Immature natural killer cell (primary cell): ENCODE measurements at regions not wholly inside any gene's neighbourhood (a gene's known extent, or its start where the extent isn't known, plus 50 kb on each side); places are given as distances from the start of the nearest gene placed in this dataset.
"Not testable (repeated sequence)": the region's sequence is repeated elsewhere in the genome, so short reads cannot be mapped to it uniquely, and the experiment has no call there.

Experiments used
- DNase-seq, 3 donors: peaks; one replicate each; pipeline ENCODE4 v3.0.0; 2022; ENCODE audit warnings: mixed read lengths in 1 of 3
- H3K27ac Mint-ChIP-seq, 6 donors: one replicate each; pipeline ENCODE4 v1.8.0; 2020; ENCODE audit warnings: mixed read lengths in 6 of 6, mild to moderate bottlenecking in 5 of 6, inconsistent platforms in 4 of 6, moderate library complexity in 3 of 6
- H3K27me3 Mint-ChIP-seq, 3 donors: one replicate each; pipeline ENCODE4 v1.8.0; 2020 to 2021; ENCODE audit warnings: low read depth in 3 of 3, mild to moderate bottlenecking in 3 of 3, mixed read lengths in 3 of 3, moderate library complexity in 3 of 3, inconsistent platforms in 1 of 3
- H3K36me3 Mint-ChIP-seq, 3 donors: one replicate each; pipeline ENCODE4 v1.8.0; 2020; ENCODE audit warnings: mixed read lengths in 3 of 3, inconsistent platforms in 2 of 3, mild to moderate bottlenecking in 2 of 3
- H3K4me1 Mint-ChIP-seq, 2 donors: one replicate each; pipeline ENCODE4 v1.8.0; 2020; ENCODE audit warnings: inconsistent platforms in 2 of 2, mild to moderate bottlenecking in 2 of 2, mixed read lengths in 2 of 2, moderate library complexity in 1 of 2
- H3K4me3 Mint-ChIP-seq, 5 donors: one replicate each; pipeline ENCODE4 v1.8.0; 2020; ENCODE audit warnings: mild to moderate bottlenecking in 5 of 5, mixed read lengths in 5 of 5, inconsistent platforms in 3 of 5, moderate library complexity in 3 of 5
- H3K9me3 Mint-ChIP-seq, 6 donors: one replicate each; pipeline ENCODE4 v1.8.0; 2020; ENCODE audit warnings: mild to moderate bottlenecking in 6 of 6, mixed read lengths in 6 of 6, inconsistent platforms in 4 of 6, moderate library complexity in 3 of 6

DNA sequence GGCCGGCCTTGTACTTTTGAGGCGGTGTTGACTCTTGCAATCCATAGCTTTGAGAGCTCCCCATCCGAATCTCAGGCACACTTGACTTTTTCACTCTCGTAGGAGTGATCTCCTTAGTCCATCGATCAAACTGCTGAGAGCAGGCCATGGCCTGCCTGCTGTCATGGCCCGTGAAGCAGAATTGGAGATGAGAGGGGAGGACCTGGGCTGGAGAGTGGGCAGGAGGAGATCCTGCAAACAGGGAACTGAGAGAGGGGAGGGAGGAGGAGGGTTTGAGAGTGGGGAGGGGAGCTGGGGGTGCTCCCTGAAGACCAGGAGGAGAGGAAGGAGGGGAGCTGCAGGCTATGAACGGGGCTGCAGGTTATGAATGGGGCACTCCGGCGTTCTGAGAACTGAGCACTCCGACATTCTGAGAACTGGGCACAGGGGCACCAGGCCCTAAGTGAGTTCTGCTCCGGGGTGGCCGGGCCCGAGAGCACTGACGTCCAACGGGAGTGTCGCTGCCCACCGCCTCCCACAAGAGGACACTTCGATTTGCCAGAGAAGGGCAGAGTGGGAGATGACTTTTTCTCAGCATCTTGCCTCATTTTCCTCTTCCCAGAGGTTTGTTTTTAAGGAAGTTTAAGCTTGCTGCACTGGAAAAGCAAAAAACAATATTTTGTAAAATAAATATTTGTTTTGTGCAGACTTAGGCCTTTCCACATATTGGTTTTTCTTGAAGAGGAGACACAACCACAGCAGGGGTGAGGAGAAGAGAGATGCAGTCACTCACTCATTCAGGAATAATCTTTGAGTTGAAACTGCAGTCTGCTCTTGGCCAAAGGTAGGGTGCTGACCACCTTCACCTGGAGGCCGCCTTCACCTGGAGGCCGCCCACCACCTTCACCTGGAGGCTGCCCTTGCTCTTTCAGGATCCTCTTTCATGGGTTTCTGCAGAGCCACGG is 194.2 kb downstream of the NPIPB11 start:
- H3K27ac Mint-ChIP-seq, result peak overlapping the region in 1 of 6 donors; percentile 30

DNA sequence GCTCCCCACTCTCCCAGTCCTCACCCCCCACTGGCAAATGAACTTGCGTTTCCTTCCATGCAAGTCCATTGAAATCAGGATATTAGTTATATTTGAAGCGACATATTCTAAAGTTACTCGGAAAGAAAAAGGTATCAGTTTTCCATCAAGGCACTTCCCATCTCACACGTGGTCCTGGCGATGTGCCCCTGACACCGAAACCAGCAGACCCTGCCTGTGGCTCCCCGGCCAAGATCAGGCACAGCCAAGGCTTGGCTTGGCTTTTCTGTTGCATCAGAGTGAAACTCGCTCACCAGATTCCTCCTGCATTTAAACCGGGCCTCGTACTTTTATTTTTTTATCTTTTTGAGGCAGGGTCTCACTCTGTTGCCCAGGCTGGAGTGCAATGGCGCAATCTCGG is 195.1 kb downstream of the NPIPB11 start:
- H3K9me3 Mint-ChIP-seq, H3K4me3 Mint-ChIP-seq, H3K27me3 Mint-ChIP-seq, H3K4me1 Mint-ChIP-seq, H3K27ac Mint-ChIP-seq, DNase-seq: not testable (repeated sequence)
- H3K36me3 Mint-ChIP-seq, result peaks cover 5 to 27% (median 19%) of the 10 kb centered on the region in 3 donors

More for the DNA sequence above, 194.2 kb downstream of the NPIPB11 start:
- peaks cover 0 to 24% (median 14%) of the 10 kb centered on the region in 3 donors for H3K36me3 Mint-ChIP-seq
- not testable (repeated sequence) for DNase-seq, H3K4me3 Mint-ChIP-seq, H3K4me1 Mint-ChIP-seq, H3K9me3 Mint-ChIP-seq, H3K27me3 Mint-ChIP-seq

DNA sequence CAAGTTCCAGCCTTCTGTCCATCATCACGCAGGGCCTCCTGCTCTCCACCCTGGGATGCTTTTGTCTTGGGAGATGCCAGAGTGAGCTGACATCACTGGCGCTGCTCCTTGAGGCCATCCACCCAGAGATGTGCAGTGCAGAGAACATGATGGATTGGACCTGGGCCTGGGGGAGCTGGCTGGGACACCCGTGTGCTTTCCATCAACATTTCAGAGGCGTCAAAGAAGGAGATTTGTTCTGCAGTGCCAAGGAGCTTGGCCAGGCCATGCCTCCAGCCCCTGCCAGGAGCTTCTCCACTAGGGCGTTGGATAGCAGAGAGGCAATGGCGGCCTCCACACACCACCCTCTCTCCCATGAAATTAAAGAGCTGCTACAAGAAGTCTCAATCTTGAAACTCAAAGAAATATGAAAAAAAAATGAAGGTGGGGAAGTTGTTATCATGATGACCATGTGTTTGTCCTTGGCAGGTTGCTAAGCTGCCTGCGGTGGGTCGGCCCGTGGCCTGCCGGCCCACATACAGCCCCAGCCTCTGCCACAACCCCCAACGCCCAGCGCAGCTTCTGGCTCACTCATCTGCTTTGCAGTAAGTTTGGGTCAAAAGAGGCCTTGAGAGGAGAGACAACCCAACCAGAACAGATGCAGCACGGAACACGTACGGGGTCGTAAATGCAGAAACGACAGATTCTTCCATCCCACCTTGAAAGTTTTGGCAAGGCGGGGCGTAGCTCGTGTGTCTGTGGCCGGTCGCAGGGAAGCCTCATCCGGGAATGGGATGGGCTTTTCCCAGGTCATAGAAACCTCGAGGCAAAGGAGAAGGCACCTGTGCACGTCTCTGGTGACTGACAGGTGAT is 196.0 kb downstream of the NPIPB11 start:
- H3K9me3 Mint-ChIP-seq, DNase-seq, H3K4me1 Mint-ChIP-seq, H3K4me3 Mint-ChIP-seq, H3K27me3 Mint-ChIP-seq: not testable (repeated sequence)
- Mint-ChIP-seq H3K36me3 (peaks cover 14 to 33% (median 28%) of the 10 kb centered on the region in 3 donors), H3K27ac (peak overlapping the region in 2 of 6 donors; percentile 40 to 42)

DNA sequence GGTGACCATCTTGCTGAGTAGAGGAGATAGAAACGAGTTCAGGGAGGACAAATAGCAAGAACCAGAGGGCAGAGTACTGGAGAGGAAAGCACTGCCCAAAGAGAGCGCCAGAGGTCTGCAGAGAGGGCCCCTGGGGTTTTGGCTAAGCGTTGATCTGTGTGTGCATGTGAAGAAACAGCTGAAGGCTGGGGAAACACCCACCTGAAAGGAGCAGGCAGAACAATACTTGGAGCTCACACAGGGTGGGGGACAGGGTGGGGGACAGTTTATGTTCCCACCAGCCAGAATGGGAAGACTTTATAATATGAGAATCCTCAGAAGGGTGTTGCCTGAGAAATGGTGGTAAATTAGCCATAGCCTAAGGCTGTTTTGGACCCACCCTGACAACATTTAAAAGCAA is 200.4 kb downstream of the NPIPB11 start:
- not testable (repeated sequence) for H3K27me3 Mint-ChIP-seq, DNase-seq, H3K4me1 Mint-ChIP-seq, H3K9me3 Mint-ChIP-seq, H3K4me3 Mint-ChIP-seq
- peaks cover 20 to 39% (median 28%) of the 10 kb centered on the region in 3 donors for H3K36me3 Mint-ChIP-seq
- H3K27ac Mint-ChIP-seq, result peak overlapping the region in 2 of 6 donors; percentile 63 to 66

DNA sequence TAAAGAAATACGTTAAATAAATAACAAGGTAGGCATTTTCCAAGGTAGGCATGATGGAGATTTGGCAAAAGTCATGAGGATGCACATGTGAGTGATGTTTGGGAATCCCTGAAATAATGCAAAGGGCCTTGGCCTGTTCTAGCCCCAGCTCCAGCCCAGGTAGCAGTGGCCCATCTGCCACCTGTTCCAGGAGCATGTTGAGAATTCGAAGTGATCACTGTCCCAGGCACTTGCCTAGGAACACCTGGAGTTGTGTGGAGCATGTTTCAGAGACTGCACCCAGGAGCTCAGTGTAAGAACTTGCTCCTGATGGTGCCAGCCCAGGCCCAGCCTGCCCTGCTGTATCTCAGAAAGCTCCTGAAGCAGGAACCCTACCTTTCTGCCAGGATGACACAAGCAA is 201.4 kb downstream of the NPIPB11 start:
- not testable (repeated sequence) for DNase-seq, H3K4me1 Mint-ChIP-seq, H3K27ac Mint-ChIP-seq, H3K27me3 Mint-ChIP-seq, H3K9me3 Mint-ChIP-seq, H3K4me3 Mint-ChIP-seq
- peaks cover 20 to 32% (median 28%) of the 10 kb centered on the region in 3 donors for H3K36me3 Mint-ChIP-seq

DNA sequence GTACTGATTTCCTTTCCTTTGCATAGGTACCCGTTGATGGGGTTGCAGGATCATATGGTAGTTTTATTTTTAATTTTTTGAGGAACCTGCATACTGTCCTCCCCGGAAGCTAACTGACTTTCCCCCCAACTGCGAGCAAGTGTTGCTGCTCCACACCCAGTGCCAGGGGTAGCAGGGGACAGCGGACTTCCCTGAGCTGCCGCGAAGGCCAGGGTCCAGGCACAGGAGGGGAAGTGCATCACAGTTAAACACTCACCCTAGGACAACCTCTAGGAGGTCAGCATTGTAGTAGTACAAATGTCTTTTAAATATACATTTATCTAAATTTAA is 201.7 kb downstream of the NPIPB11 start:
- peaks cover 0 to 4% (median 2%) of the 10 kb centered on the region in 6 donors for H3K9me3 Mint-ChIP-seq
- H3K36me3 Mint-ChIP-seq, result peaks cover 20 to 32% (median 28%) of the 10 kb centered on the region in 3 donors
- H3K4me3 Mint-ChIP-seq, result no peak overlapping the region
- H3K27me3 Mint-ChIP-seq, result peaks cover 0 to 3% (median 2%) of the 10 kb centered on the region in 3 donors
- no peak for DNase-seq
- no peak overlapping the region for H3K27ac Mint-ChIP-seq
- H3K4me1 Mint-ChIP-seq, result peaks cover 2 to 5% of the 10 kb centered on the region in 2 donors

DNA sequence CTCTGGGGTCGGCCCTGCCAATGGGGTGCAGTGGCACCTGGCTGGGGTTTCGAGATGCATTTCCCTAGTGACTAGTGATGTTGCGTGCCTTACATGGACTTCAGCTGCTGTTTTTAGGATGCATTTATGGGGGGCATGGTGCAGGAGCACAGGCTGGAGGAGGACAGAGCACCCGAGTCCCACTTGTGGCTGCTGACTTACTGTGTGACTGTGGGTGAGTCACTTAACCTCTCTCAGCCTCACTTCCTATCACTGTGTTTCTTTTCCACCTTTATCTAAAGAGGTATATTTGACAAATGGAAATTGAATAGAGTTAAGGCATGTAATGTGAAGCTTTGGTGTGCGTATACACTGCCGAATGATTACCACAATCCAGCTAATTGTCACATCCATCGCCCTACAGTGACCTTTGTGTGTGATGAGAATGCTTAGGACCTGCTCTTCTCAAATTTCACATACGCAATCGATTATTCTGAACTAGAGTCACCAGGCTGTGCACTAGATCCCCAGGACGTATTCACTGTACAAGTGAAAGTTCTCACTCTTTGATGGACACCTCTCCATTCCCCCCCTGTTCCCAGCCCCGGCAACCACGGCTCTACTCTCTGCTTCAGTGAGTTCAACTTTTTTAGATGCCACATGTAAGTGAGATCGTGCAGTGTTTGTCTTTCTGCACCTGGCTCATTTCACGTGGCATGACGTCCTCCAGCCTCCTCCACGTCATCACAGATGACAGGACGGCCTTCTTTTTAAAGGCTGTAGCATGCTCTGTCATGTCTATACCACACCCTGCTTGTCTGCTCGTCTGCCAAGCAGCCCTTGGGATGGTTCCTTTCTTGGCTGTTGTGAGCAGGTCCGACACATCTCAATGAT is 202.3 kb downstream of the NPIPB11 start:
- not testable (repeated sequence) for H3K9me3 Mint-ChIP-seq, H3K4me3 Mint-ChIP-seq, H3K4me1 Mint-ChIP-seq, DNase-seq, H3K27me3 Mint-ChIP-seq
- peaks cover 20 to 29% (median 22%) of the 10 kb centered on the region in 3 donors for H3K36me3 Mint-ChIP-seq
- H3K27ac Mint-ChIP-seq, result peak overlapping the region in 1 of 6 donors; percentile 61

DNA sequence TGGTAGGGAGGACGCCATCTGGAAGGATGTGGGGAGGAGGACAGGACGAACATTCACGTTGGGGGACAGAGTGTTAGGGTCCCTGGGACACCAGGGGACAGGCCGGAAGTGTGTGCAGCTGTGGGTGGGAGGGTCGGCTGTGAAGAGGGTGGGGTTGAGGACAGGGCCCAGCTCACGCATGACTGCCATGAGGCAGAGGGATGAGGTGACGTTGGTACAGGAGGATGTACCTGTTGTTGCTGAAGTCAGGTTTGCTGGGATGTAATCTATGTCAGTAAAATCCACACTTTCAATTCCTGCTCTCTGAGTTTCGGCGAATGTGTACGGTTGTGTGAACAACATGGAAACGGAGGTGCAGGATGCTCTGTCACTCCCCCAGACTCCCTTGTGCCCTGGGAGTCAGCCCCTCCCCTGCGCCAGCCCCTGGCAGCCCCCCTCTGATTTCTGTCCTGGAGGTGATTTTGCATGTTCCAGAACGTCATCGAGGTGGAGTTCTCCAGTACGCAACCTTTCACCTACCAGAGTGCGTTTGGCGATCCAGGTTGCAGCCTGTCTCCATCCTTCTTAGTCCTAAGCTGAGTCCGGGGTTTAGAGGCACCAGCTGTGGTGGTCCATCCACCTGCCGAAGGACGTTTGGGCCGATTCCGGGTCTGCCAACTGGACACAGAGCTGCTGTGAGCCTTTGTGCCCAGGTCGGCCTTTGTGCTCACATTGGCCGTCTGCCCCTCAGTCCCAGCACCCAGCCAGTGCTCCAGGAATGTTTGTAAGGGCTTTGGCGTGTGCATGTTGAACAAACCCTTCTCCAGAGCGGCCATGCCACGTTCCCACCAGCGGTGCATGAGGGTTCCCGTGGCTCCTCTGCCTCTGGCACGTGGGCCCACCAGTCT is 203.2 kb downstream of the NPIPB11 start:
- Mint-ChIP-seq H3K27ac (peak overlapping the region in 1 of 6 donors; percentile 28), H3K36me3 (peaks cover 18 to 29% (median 20%) of the 10 kb centered on the region in 3 donors)

DNA sequence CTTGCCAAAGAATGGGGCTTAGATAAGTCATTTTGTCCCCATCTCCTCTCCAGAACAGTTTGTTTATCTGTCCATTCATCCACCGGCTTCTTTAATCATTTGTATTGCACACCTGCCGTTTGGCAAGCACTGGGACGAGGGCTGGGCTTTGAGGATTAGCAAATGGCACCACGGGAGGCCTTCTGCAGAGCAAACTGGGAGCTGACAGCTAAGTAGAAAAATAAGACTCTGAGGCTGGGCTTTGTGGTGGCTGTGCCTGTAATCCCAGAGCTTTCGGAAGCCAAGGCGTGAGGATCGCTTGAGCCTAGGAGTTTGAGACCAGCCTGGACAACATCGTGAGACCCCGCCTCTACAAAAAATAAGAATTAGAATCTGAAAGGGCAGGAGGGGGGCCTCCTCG is 203.9 kb downstream of the NPIPB11 start:
- not testable (repeated sequence) for H3K4me1 Mint-ChIP-seq, DNase-seq
- H3K36me3 Mint-ChIP-seq, result peaks cover 20 to 29% (median 21%) of the 10 kb centered on the region in 3 donors

More for the DNA sequence above, 203.2 kb downstream of the NPIPB11 start:
- H3K27me3 Mint-ChIP-seq, DNase-seq, H3K4me1 Mint-ChIP-seq, H3K4me3 Mint-ChIP-seq, H3K9me3 Mint-ChIP-seq: not testable (repeated sequence)

DNA sequence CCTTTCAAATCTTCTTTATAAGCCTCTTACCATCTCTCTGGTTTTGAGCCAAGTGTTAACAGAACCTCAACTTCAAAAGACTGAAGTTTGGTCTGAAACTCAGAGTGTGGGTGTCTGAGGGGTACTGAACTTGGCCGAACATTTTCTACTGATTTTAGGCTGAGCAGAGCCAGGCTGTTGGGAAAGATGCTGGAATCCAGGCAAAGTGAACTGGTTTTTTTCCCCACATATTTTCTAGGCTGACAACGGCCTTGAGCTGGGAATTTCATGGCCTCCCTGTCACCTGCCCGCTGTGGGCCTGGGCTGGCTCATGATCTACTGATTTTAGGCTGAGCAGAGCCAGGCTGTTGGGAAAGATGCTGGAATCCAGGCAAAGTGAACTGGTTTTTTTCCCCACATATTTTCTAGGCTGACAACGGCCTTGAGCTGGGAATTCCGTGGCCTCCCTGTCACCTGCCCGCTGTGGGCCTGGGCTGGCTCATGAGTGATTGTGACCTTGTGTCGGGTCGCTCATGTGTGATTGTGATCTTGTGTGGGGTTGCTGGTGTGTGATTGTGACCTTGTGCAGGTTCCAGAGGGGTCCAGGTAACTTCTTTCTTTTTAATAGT is 204.4 kb downstream of the NPIPB11 start:
- peaks cover 20 to 29% (median 20%) of the 10 kb centered on the region in 3 donors for H3K36me3 Mint-ChIP-seq
- not testable (repeated sequence) for H3K4me1 Mint-ChIP-seq, DNase-seq, H3K9me3 Mint-ChIP-seq, H3K27me3 Mint-ChIP-seq, H3K4me3 Mint-ChIP-seq, H3K27ac Mint-ChIP-seq

More for the DNA sequence above, 203.9 kb downstream of the NPIPB11 start:
- not testable (repeated sequence) for H3K4me3 Mint-ChIP-seq, H3K9me3 Mint-ChIP-seq, H3K27me3 Mint-ChIP-seq
- peak overlapping the region in 1 of 6 donors; percentile 28 for H3K27ac Mint-ChIP-seq

DNA sequence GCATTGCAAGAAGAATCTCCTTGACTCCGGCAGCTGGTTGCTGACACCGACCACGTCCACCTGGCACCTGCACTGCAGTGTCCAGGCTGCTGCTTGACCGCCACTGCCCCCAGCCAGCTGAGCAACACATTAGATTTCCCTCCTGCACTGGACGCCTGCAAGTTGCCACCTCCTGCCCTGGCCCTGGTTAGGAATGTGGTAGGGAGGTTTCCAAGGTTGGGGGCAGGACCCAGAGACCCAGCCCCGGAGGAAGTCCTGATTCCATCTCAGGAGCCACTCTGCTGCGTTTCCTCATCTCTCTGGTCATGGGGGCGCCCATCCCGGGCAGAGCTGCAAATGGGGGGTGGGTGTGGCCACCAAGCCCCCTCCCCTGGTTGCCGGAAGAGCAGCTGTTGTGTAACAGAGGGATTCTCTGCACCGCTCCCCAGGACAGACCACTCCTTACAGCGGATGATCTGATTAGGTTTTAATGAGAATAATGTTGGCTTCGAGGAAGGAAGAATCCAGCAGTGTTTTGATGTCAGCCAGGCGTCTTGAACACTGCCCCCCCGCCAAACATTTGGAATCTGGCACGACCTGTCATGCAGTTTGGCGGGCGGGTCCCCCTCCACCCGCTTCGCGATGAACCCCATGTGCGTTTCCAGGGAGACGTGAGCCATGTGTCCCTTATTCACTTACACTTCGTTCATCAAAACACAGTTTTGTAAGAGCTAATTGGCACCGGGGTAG is 205.1 kb downstream of the NPIPB11 start:
- not testable (repeated sequence) for H3K27me3 Mint-ChIP-seq, H3K4me1 Mint-ChIP-seq, H3K27ac Mint-ChIP-seq, H3K9me3 Mint-ChIP-seq, H3K4me3 Mint-ChIP-seq, DNase-seq
- H3K36me3 Mint-ChIP-seq, result peaks cover 13 to 23% (median 14%) of the 10 kb centered on the region in 3 donors

DNA sequence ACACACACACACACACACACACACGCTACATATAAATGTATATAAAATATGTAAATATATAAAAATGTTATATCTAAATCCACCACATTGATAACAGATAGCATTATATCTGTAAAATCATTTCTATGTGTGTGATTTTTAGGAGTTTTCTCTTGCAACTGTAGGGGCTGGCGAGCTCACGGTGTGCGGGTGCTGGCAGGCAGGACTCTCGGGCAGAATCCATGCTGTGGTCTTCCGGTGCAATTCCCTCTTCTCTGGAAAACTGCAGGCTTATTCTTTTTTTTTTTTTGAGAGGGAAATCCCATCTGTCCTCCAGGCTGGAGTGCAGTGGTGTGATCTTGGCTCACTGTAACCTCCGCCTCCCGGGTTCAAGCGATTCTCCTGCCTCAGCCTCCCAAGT is 205.8 kb downstream of the NPIPB11 start:
- not testable (repeated sequence) for H3K27me3 Mint-ChIP-seq, H3K9me3 Mint-ChIP-seq, H3K4me3 Mint-ChIP-seq, H3K4me1 Mint-ChIP-seq, DNase-seq
- Mint-ChIP-seq H3K27ac (peak overlapping the region in 3 of 6 donors; percentile 22 to 49 (median 30)), H3K36me3 (peaks cover 5 to 15% (median 8%) of the 10 kb centered on the region in 3 donors)
